ENCODE measurements at regions not wholly inside any gene's neighbourhood (a gene's known extent, or its start where the extent isn't known, plus 50 kb on each side); places are given as distances from the start of the nearest gene placed in this dataset.

DNA sequence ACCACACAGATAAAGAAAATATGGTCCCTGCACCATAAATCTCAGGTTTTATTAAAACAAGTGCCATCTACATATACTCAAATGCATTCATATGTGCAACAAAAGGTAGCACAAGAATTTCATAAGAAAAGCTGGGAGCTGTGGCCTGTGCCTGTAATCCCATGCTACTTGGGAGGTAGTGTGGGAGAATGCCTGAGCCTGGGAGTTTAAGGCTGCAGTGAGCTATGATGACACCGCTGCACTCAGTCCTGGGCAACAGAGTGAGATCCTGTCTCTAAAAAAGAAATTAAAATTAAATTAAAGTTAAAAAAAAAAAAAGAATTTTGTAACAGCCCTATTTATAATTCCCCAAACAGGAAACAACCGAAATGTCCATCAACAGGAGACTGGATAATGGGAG lies 81.3 kb upstream of the JADE1 start:
- H3K4me3 Mint-ChIP-seq, result no peak overlapping the region
- TF ChIP-seq CTCF (IDR thresholded peaks at IDR 0.05; ENCODE audit: unreplicated experiment), result no peak
- DNase-seq (ENCODE audit: low spot score in 2 of 2, unreplicated experiment in 2 of 2), result no peak

GRCh38 chr4:128727658-128728057 lies 81.8 kb upstream of the JADE1 start:
- H3K36me3 Mint-ChIP-seq, result no peaks in the 10 kb centered on the region
- H3K9me3 Mint-ChIP-seq, result no peaks in the 10 kb centered on the region
- H3K4me3 Mint-ChIP-seq, result no peak overlapping the region
- TF ChIP-seq CTCF (IDR thresholded peaks at IDR 0.05; ENCODE audit: unreplicated experiment), result no peak
- peak overlapping the region; percentile 61 for H3K27ac Mint-ChIP-seq
- no peak for DNase-seq (ENCODE audit: low spot score in 2 of 2, unreplicated experiment in 2 of 2)
- H3K27me3 Mint-ChIP-seq (ENCODE audit: low read depth), result no peaks in the 10 kb centered on the region
- peaks cover 13% of the 10 kb centered on the region for H3K4me1 Mint-ChIP-seq

More for the DNA sequence above, 81.3 kb upstream of the JADE1 start:
- no peak overlapping the region for H3K27ac Mint-ChIP-seq
- peaks cover 13% of the 10 kb centered on the region for H3K4me1 Mint-ChIP-seq
- no peaks in the 10 kb centered on the region for H3K36me3 Mint-ChIP-seq
- H3K9me3 Mint-ChIP-seq, result no peaks in the 10 kb centered on the region
- no peaks in the 10 kb centered on the region for H3K27me3 Mint-ChIP-seq (ENCODE audit: low read depth)

DNA sequence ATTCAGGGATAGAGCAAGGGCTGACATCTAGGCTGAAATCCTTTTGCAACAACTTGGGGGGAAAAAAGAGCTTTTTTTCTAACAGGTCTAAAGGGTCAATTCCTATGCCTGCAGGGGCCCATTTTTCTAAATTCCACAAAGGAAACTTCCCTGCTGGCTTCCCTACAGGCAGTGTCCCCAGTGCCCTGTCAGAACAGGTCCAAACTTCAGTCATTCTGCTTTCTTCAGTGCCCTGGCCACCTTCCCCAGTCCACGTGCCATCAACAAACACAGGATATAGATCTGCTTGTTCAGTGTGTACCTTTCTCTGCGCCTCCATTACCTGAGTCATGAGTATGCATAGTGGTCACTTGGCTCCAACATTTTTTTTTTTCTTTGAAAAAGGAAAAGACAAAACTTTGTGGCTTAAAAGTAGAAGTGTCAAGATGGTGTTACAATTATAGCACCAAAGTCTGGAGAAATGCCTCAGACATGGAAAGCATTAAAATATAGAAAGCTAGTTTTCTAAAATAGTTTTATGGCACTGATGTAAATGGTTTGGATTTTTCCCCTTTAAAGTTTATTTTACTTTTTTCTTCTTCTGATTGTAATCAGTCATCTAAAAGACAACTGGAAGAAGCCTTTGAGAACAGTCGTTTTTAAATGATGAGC lies 84.0 kb upstream of the JADE1 start:
- no peaks in the 10 kb centered on the region for H3K27me3 Mint-ChIP-seq (ENCODE audit: low read depth)
- H3K4me3 Mint-ChIP-seq, result no peak overlapping the region
- peaks cover 20% of the 10 kb centered on the region for H3K4me1 Mint-ChIP-seq
- no peak for DNase-seq (ENCODE audit: low spot score in 2 of 2, unreplicated experiment in 2 of 2)
- H3K9me3 Mint-ChIP-seq, result no peaks in the 10 kb centered on the region
- no peaks in the 10 kb centered on the region for H3K36me3 Mint-ChIP-seq
- H3K27ac Mint-ChIP-seq, result no peak overlapping the region
- no peak for TF ChIP-seq CTCF (IDR thresholded peaks at IDR 0.05; ENCODE audit: unreplicated experiment)

DNA sequence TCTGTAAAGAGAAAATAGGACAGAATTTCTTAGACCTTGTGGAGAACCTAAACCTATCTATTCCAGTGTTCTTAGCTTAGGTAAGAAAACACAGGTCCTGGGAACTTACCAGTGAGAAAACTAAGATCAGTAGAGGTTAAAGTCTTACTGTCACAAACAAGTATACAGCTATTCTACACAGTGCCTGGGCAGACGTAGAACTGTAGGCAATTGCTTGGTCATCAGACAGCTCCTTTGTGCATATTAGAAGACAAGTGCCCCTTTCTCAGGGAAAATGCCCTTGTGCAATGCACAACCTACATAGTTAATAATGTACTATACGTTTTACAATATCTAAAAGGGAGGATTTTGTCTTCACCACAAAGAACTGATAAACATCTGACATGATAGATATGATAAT lies 86.6 kb upstream of the JADE1 start:
- Mint-ChIP-seq H3K4me1 (peaks cover 20% of the 10 kb centered on the region), H3K27ac (no peak overlapping the region), H3K9me3 (no peaks in the 10 kb centered on the region), H3K36me3 (no peaks in the 10 kb centered on the region), H3K4me3 (no peak overlapping the region), H3K27me3 (ENCODE audit: low read depth) (no peaks in the 10 kb centered on the region)
- TF ChIP-seq CTCF (IDR thresholded peaks at IDR 0.05; ENCODE audit: unreplicated experiment), result no peak
- no peak for DNase-seq (ENCODE audit: low spot score in 2 of 2, unreplicated experiment in 2 of 2)

DNA sequence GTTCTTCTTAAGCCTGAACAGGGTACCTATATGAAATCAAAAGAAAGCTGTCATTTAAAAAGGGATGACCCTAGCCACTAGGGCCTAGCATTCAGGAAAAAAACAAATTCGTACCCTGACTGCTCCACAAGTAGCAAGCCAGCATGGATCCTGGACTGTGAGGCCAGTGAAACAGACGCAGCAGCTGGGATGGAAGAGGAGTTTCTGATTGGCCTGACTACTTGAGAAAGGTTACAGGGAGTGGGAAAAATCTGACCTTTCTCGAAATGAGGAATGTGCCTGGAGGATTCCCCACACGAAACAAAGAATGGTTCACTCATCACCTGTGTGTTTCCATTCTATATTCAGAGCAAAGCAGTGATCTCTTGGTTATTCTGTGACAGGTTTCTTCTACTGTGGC lies 87.6 kb upstream of the JADE1 start:
- Mint-ChIP-seq H3K4me1 (peaks cover 14% of the 10 kb centered on the region), H3K4me3 (no peak overlapping the region), H3K27ac (peak overlapping the region; percentile 21), H3K27me3 (ENCODE audit: low read depth) (no peaks in the 10 kb centered on the region), H3K9me3 (no peaks in the 10 kb centered on the region), H3K36me3 (no peaks in the 10 kb centered on the region)
- no peak for TF ChIP-seq CTCF (IDR thresholded peaks at IDR 0.05; ENCODE audit: unreplicated experiment)
- no peak for DNase-seq (ENCODE audit: low spot score in 2 of 2, unreplicated experiment in 2 of 2)

DNA sequence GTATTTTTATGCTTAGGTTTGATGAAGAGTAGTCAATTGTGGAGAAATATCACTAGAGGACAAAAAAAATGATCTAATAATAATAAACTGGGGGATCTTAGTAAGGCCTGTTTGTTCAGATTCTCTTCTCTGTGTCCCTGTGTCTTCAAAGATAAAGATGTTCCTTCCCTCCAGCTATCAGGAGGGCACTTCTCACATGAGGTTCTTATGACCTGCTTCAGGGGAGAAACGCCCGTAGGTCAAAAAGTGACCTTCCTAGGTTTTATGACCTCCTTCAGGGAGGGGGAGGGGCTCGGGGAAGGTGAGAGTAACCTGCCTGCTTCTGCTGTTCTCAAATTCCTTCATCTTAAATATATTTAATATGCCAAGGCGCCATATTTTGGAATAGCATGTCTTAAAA lies 89.2 kb upstream of the JADE1 start:
- no peak for TF ChIP-seq CTCF (IDR thresholded peaks at IDR 0.05; ENCODE audit: unreplicated experiment)
- Mint-ChIP-seq H3K4me1 (peaks cover 14% of the 10 kb centered on the region), H3K4me3 (no peak overlapping the region), H3K27ac (no peak overlapping the region), H3K27me3 (ENCODE audit: low read depth) (no peaks in the 10 kb centered on the region), H3K9me3 (no peaks in the 10 kb centered on the region), H3K36me3 (no peaks in the 10 kb centered on the region)
- no peak for DNase-seq (ENCODE audit: low spot score in 2 of 2, unreplicated experiment in 2 of 2)

Measured in mesothelial cell of epicardium (in vitro differentiated cells).